ENCODE measurements at regions not wholly inside any gene's neighbourhood (a gene's known extent, or its start where the extent isn't known, plus 50 kb on each side); places are given as distances from the start of the nearest gene placed in this dataset.
A peak's percentile ranks its signal among the peaks of the same experiment; 100 is the strongest.

GRCh38 chr9:14031810-14032209, 282.1 kb downstream of the NFIB start:
- no peak for FAIRE-seq

- FAIRE-seq: no peak
Observed at GRCh38 chr9:14031060-14031414, 282.9 kb downstream of the NFIB start.

GRCh38 chr9:14030375-14031059, 283.4 kb downstream of the NFIB start:
- no peak for FAIRE-seq

GRCh38 chr9:14029806-14030374, 284.1 kb downstream of the NFIB start:
- no peak for FAIRE-seq

- no peak for FAIRE-seq
Observed at GRCh38 chr9:14027116-14027800, 286.7 kb downstream of the NFIB start.

GRCh38 chr9:14025741-14026140, 288.2 kb downstream of the NFIB start:
- no peak for FAIRE-seq

- no peak for FAIRE-seq
Observed at GRCh38 chr9:14023285-14023684, 290.7 kb downstream of the NFIB start.

GRCh38 chr9:14021871-14022525, 291.9 kb downstream of the NFIB start:
- FAIRE-seq: no peak

- no peak for FAIRE-seq
Observed at GRCh38 chr9:14018081-14018480, 295.9 kb downstream of the NFIB start.

- peak; percentile 76 for FAIRE-seq
Observed at GRCh38 chr9:14014744-14015143, 299.2 kb downstream of the NFIB start.

- no peak for FAIRE-seq
Observed at GRCh38 chr9:14014218-14014617, 299.7 kb downstream of the NFIB start.

GRCh38 chr9:14011799-14012560, 302.0 kb downstream of the NFIB start:
- no peak for FAIRE-seq

- no peak for FAIRE-seq
Observed at GRCh38 chr9:14007190-14007769, 306.7 kb downstream of the NFIB start.

- FAIRE-seq: no peak
Observed at GRCh38 chr9:14006386-14007187, 307.4 kb downstream of the NFIB start.

GRCh38 chr9:14004110-14004509, 309.8 kb downstream of the NFIB start:
- no peak for FAIRE-seq

GRCh38 chr9:13994240-13994639, 319.7 kb downstream of the NFIB start:
- no peak for FAIRE-seq

GRCh38 chr9:13993632-13994185, 320.2 kb downstream of the NFIB start:
- no peak for FAIRE-seq

- no peak for FAIRE-seq
Observed at GRCh38 chr9:13992138-13993088, 321.5 kb downstream of the NFIB start.

GRCh38 chr9:13991395-13991794, 322.5 kb downstream of the NFIB start:
- no peak for FAIRE-seq

GRCh38 chr9:13990994-13991393, 322.9 kb downstream of the NFIB start:
- no peak for FAIRE-seq
